ENCODE measurements at regions not wholly inside any gene's neighbourhood (a gene's known extent, or its start where the extent isn't known, plus 50 kb on each side); places are given as distances from the start of the nearest gene placed in this dataset.

- H3K36me3 Mint-ChIP-seq (ENCODE audit: insufficient read depth, unreplicated experiment): no peaks in the 10 kb centered on the region
- H3K9me3 Mint-ChIP-seq (ENCODE audit: unreplicated experiment): no peaks in the 10 kb centered on the region
- H3K27me3 Mint-ChIP-seq (ENCODE audit: insufficient read depth, unreplicated experiment): no peaks in the 10 kb centered on the region
- BruUV-seq (replicated peaks): no TSS peak
- CTCF ChIA-PET: no interaction called here
- H3K4me1 Mint-ChIP-seq (ENCODE audit: insufficient read depth, unreplicated experiment): no peaks in the 10 kb centered on the region
- no peak for TF ChIP-seq CTCF (IDR thresholded peaks at IDR 0.05; ENCODE audit: unreplicated experiment)
- no peak for DNase-seq (ENCODE audit: unreplicated experiment)
- H3K27ac Mint-ChIP-seq (ENCODE audit: low read depth, unreplicated experiment): no peak overlapping the region
- intact Hi-C loops (cut with micrococcal nuclease): no loop called here
- POLR2A ChIA-PET: no interaction called here
- no peak overlapping the region for H3K4me3 Mint-ChIP-seq (ENCODE audit: unreplicated experiment)
Measured at GRCh38 chr9:21669701-21670100, 132.7 kb upstream of the MTAP start.

- CTCF ChIA-PET: no interaction called here
- BruUV-seq (replicated peaks): no TSS peak
- no peaks in the 10 kb centered on the region for H3K36me3 Mint-ChIP-seq (ENCODE audit: insufficient read depth, unreplicated experiment)
- TF ChIP-seq CTCF (IDR thresholded peaks at IDR 0.05; ENCODE audit: unreplicated experiment): no peak
- POLR2A ChIA-PET: no interaction called here
- H3K4me3 Mint-ChIP-seq (ENCODE audit: unreplicated experiment): no peak overlapping the region
- no peak overlapping the region for H3K27ac Mint-ChIP-seq (ENCODE audit: low read depth, unreplicated experiment)
- no peak for DNase-seq (ENCODE audit: unreplicated experiment)
- intact Hi-C loops (cut with micrococcal nuclease): no loop called here
- no peaks in the 10 kb centered on the region for H3K9me3 Mint-ChIP-seq (ENCODE audit: unreplicated experiment)
- no peaks in the 10 kb centered on the region for H3K27me3 Mint-ChIP-seq (ENCODE audit: insufficient read depth, unreplicated experiment)
- no peaks in the 10 kb centered on the region for H3K4me1 Mint-ChIP-seq (ENCODE audit: insufficient read depth, unreplicated experiment)
Measured at GRCh38 chr9:21670374-21670773, 132.1 kb upstream of the MTAP start.

- no TSS peak for BruUV-seq (replicated peaks)
- DNase-seq (ENCODE audit: unreplicated experiment): no peak
- TF ChIP-seq CTCF (IDR thresholded peaks at IDR 0.05; ENCODE audit: unreplicated experiment): no peak
- no peaks in the 10 kb centered on the region for H3K27me3 Mint-ChIP-seq (ENCODE audit: insufficient read depth, unreplicated experiment)
- H3K27ac Mint-ChIP-seq (ENCODE audit: low read depth, unreplicated experiment): no peak overlapping the region
- no peaks in the 10 kb centered on the region for H3K9me3 Mint-ChIP-seq (ENCODE audit: unreplicated experiment)
- H3K36me3 Mint-ChIP-seq (ENCODE audit: insufficient read depth, unreplicated experiment): no peaks in the 10 kb centered on the region
- H3K4me3 Mint-ChIP-seq (ENCODE audit: unreplicated experiment): no peak overlapping the region
- CTCF ChIA-PET: interaction anchor here (0.5 kb wide), 1 partner anchor 953 kb away, joined by 3 read pairs; no protein-coding TSS in a partner anchor
- intact Hi-C loops (cut with micrococcal nuclease): no loop called here
- no peaks in the 10 kb centered on the region for H3K4me1 Mint-ChIP-seq (ENCODE audit: insufficient read depth, unreplicated experiment)
- POLR2A ChIA-PET: interaction anchor here (1.5 kb wide), 1 partner anchor 10 kb away, joined by 3 read pairs; no protein-coding TSS in a partner anchor
Measured at GRCh38 chr9:21672140-21672539, 130.3 kb upstream of the MTAP start.

- H3K4me3 Mint-ChIP-seq (ENCODE audit: unreplicated experiment): no peak overlapping the region
- H3K27me3 Mint-ChIP-seq (ENCODE audit: insufficient read depth, unreplicated experiment): no peaks in the 10 kb centered on the region
- CTCF ChIA-PET: no interaction called here
- H3K27ac Mint-ChIP-seq (ENCODE audit: low read depth, unreplicated experiment): no peak overlapping the region
- no peak for DNase-seq (ENCODE audit: unreplicated experiment)
- POLR2A ChIA-PET: interaction anchor here (1.5 kb wide), 1 partner anchor 9 kb away, joined by 3 read pairs; no protein-coding TSS in a partner anchor
- TF ChIP-seq CTCF (IDR thresholded peaks at IDR 0.05; ENCODE audit: unreplicated experiment): no peak
- no peaks in the 10 kb centered on the region for H3K9me3 Mint-ChIP-seq (ENCODE audit: unreplicated experiment)
- intact Hi-C loops (cut with micrococcal nuclease): no loop called here
- H3K36me3 Mint-ChIP-seq (ENCODE audit: insufficient read depth, unreplicated experiment): no peaks in the 10 kb centered on the region
- BruUV-seq (replicated peaks): no TSS peak
- no peaks in the 10 kb centered on the region for H3K4me1 Mint-ChIP-seq (ENCODE audit: insufficient read depth, unreplicated experiment)
Measured at GRCh38 chr9:21672761-21673160, 129.7 kb upstream of the MTAP start.
